K562 (cell line): ENCODE measurements at regions not wholly inside any gene's neighbourhood (a gene's known extent, or its start where the extent isn't known, plus 50 kb on each side); places are given as distances from the start of the nearest gene placed in this dataset.

Experiments
- CHD2 ChIP-seq: IDR thresholded peaks from 2 replicates; pipeline ENCODE4 v1.6.1; 2011; ENCODE audit warnings: low read depth, low read length
- CHD4 ChIP-seq: fragments of 200-600 bp; sonication (generic); IDR thresholded peaks from 3 replicates; pipeline ENCODE4 v1.6.1; 2012; ENCODE audit warnings: low read depth, mild to moderate bottlenecking, mixed read lengths, low read length, inconsistent platforms; ENCODE audit not compliant: insufficient read depth, insufficient replicate concordance, poor library complexity, severe bottlenecking
- ETS1 ChIP-seq: conservative IDR thresholded peaks from 2 replicates; pipeline ENCODE4 v1.6.1; 2011; ENCODE audit warnings: low read depth, mild to moderate bottlenecking, low read length; ENCODE audit not compliant: control insufficient read depth
- ETV6 ChIP-seq, 3 experiments: fragments of 150-350 bp in 1 of 3; sonication (generic) in 1 of 3; formaldehyde crosslinking in 1 of 3; IDR thresholded peaks; 2 replicates each; pipeline versions ENCODE4 v1.6.1 to v1.8.0; 2014 to 2022; ENCODE audit warnings: borderline replicate concordance in 2 of 3, low read depth in 2 of 3, antibody characterized with exemption in 1 of 3, low read length in 1 of 3, mild to moderate bottlenecking in 1 of 3, missing genetic modification reagents in 1 of 3
- FOXA1 ChIP-seq: fragments of 450-650 bp; IDR thresholded peaks from 2 replicates; pipeline ENCODE4 v1.6.1; 2016; ENCODE audit warnings: mild to moderate bottlenecking, borderline replicate concordance
- MYC ChIP-seq, 2 experiments: fragments of 250-450 bp in 1 of 2; sonication (Bioruptor Pico) in 1 of 2; IDR thresholded peaks; 2 replicates each; pipeline versions ENCODE4 v1.5.1 to v1.6.1; 2012 to 2021; ENCODE audit warnings: low read depth in 2 of 2, borderline replicate concordance in 1 of 2, improper control_type of control experiment in 1 of 2, low read length in 1 of 2, mild to moderate bottlenecking in 1 of 2, moderate library complexity in 1 of 2
- RNF2 ChIP-seq: sonication (generic); IDR thresholded peaks from 2 replicates; pipeline ENCODE4 v1.6.1; 2016

GRCh38 chr5:38795986-38796741 is 49.6 kb upstream of the OSMR start:
- no peak for TF ChIP-seq ETS1
- no peak for TF ChIP-seq FOXA1
- no peak for TF ChIP-seq RNF2
- TF ChIP-seq CHD2 = no peak
- no peak for TF ChIP-seq MYC (IDR thresholded peaks at IDR 0.05; ENCODE audit: low read depth, low read length)
- no peak for TF ChIP-seq MYC (CRISPR knock-in tag; IDR thresholded peaks at IDR 0.05; ENCODE audit: borderline replicate concordance, low read depth)
- TF ChIP-seq ETV6 (IDR thresholded peaks at IDR 0.05; ENCODE audit: borderline replicate concordance in 1 of 2, low read depth in 2 of 2, low read length in 1 of 2) = no peak
- TF ChIP-seq ETV6 (CRISPR knock-in tag; IDR thresholded peaks at IDR 0.05; ENCODE audit: borderline replicate concordance) = no peak
- TF ChIP-seq CHD4 = no peak
